HEK293T (cell line): ENCODE measurements at regions not wholly inside any gene's neighbourhood (a gene's known extent, or its start where the extent isn't known, plus 50 kb on each side); places are given as distances from the start of the nearest gene placed in this dataset.

ENCODE experiments used
- FOXA1 ChIP-seq: fragments of 450-650 bp; IDR thresholded peaks from 2 replicates; pipeline ENCODE4 v1.6.1; 2016; ENCODE audit warnings: mild to moderate bottlenecking
- PKNOX1 ChIP-seq: fragments of 450-650 bp; IDR thresholded peaks from 2 replicates; pipeline ENCODE4 v1.6.1; 2016

- TF ChIP-seq PKNOX1 (no peak), FOXA1 (no peak)
Measured at GRCh38 chr1:226474041-226474440, 66.1 kb upstream of the PARP1 start.
